Activated CD4-positive, alpha-beta T cell treated with anti-CD3 and anti-CD28 coated beads, Interleukin-2, amount 10 ng/mL, durations not matched to agents 7 days and 5 days (primary cell): ENCODE measurements at regions not wholly inside any gene's neighbourhood (a gene's known extent, or its start where the extent isn't known, plus 50 kb on each side); places are given as distances from the start of the nearest gene placed in this dataset.

Experiments used
- CTCF ChIA-PET: fragments of 350-600 bp; sonication (Branson Sonifier 250); formaldehyde crosslinking; loops from one replicate; lab custom pipeline; 2021; ENCODE audit warnings: antibody characterized with exemption; lab: Charles Lee
- POLR2A ChIA-PET: fragments of 350-600 bp; sonication (Branson Sonifier 250); formaldehyde crosslinking; loops from one replicate; lab custom pipeline; 2021; ENCODE audit warnings: antibody characterized with exemption; lab: Charles Lee
- DNase-seq: peaks from one replicate; pipeline ENCODE4 v3.0.0-alpha.2; 2020
- H3K27ac Mint-ChIP-seq: one replicate; pipeline ENCODE4 v1.8.0; 2021; ENCODE audit warnings: mild to moderate bottlenecking, moderate library complexity, mixed read lengths
- H3K27me3 Mint-ChIP-seq: one replicate; pipeline ENCODE4 v1.8.0; 2021; ENCODE audit warnings: mixed read lengths
- H3K36me3 Mint-ChIP-seq: one replicate; pipeline ENCODE4 v1.8.0; 2021; ENCODE audit warnings: low read depth, mixed read lengths
- H3K4me1 Mint-ChIP-seq: one replicate; pipeline ENCODE4 v1.8.0; 2021; ENCODE audit warnings: mixed read lengths
- H3K4me3 Mint-ChIP-seq: one replicate; pipeline ENCODE4 v1.8.0; 2021; ENCODE audit warnings: mild to moderate bottlenecking, moderate library complexity, mixed read lengths
- H3K9me3 Mint-ChIP-seq: one replicate; pipeline ENCODE4 v1.8.0; 2021; ENCODE audit warnings: mixed read lengths

- H3K36me3 Mint-ChIP-seq = no peaks in the 10 kb centered on the region
- H3K4me3 Mint-ChIP-seq = no peak overlapping the region
- no peaks in the 10 kb centered on the region for H3K9me3 Mint-ChIP-seq
- H3K27me3 Mint-ChIP-seq = no peaks in the 10 kb centered on the region
- no peak overlapping the region for H3K27ac Mint-ChIP-seq
- POLR2A ChIA-PET = no interaction called here
- DNase-seq = no peak
- no peaks in the 10 kb centered on the region for H3K4me1 Mint-ChIP-seq
- CTCF ChIA-PET = no interaction called here
These were observed 981.5 kb downstream of the DIAPH3 start for GRCh38 chr13:59182241-59182640.

- H3K9me3 Mint-ChIP-seq = no peaks in the 10 kb centered on the region
- no peak overlapping the region for H3K27ac Mint-ChIP-seq
- H3K4me3 Mint-ChIP-seq = no peak overlapping the region
- ChIA-PET CTCF (no interaction called here), POLR2A (no interaction called here)
- H3K4me1 Mint-ChIP-seq = no peaks in the 10 kb centered on the region
- H3K36me3 Mint-ChIP-seq = no peaks in the 10 kb centered on the region
- H3K27me3 Mint-ChIP-seq = no peaks in the 10 kb centered on the region
- no peak for DNase-seq
These were observed 966.3 kb downstream of the DIAPH3 start for GRCh38 chr13:59197397-59197796.

DNA sequence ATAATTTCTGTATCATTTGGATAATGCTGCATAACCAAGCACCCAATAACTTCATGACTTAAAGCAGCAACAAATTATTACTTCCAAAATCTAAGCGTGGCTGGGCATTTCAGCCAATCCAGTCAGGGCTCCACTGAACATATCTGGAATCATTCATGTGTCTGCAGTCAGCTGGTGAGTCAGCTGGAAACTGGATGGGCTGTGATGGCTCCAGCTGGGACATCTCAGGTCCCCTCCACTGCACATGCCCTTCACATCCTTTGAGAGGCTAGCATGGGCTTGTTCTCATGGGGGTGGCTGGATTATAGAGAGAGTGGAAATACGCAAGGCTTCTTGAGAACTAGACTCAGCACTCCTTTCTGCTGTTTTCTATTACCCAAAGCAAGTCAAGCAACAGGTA, 961.9 kb downstream of the DIAPH3 start:
- H3K4me1 Mint-ChIP-seq = no peaks in the 10 kb centered on the region
- no peak overlapping the region for H3K4me3 Mint-ChIP-seq
- H3K27ac Mint-ChIP-seq = no peak overlapping the region
- POLR2A ChIA-PET = no interaction called here
- H3K9me3 Mint-ChIP-seq = no peaks in the 10 kb centered on the region
- H3K36me3 Mint-ChIP-seq = no peaks in the 10 kb centered on the region
- H3K27me3 Mint-ChIP-seq = no peaks in the 10 kb centered on the region
- CTCF ChIA-PET = no interaction called here
- no peak for DNase-seq

GRCh38 chr13:59203855-59204254, 959.9 kb downstream of the DIAPH3 start:
- DNase-seq = no peak
- POLR2A ChIA-PET = no interaction called here
- no peak overlapping the region for H3K4me3 Mint-ChIP-seq
- H3K27me3 Mint-ChIP-seq = no peaks in the 10 kb centered on the region
- H3K36me3 Mint-ChIP-seq = no peaks in the 10 kb centered on the region
- no peak overlapping the region for H3K27ac Mint-ChIP-seq
- H3K9me3 Mint-ChIP-seq = no peaks in the 10 kb centered on the region
- H3K4me1 Mint-ChIP-seq = no peaks in the 10 kb centered on the region
- CTCF ChIA-PET = no interaction called here

GRCh38 chr13:59205501-59205900, 958.2 kb downstream of the DIAPH3 start:
- CTCF ChIA-PET = no interaction called here
- POLR2A ChIA-PET = no interaction called here
- Mint-ChIP-seq H3K27me3 (no peaks in the 10 kb centered on the region), H3K36me3 (no peaks in the 10 kb centered on the region), H3K4me3 (no peak overlapping the region), H3K4me1 (no peaks in the 10 kb centered on the region), H3K9me3 (no peaks in the 10 kb centered on the region), H3K27ac (no peak overlapping the region)
- DNase-seq = no peak

- no peak for DNase-seq
- no peaks in the 10 kb centered on the region for H3K9me3 Mint-ChIP-seq
- no peaks in the 10 kb centered on the region for H3K4me1 Mint-ChIP-seq
- H3K27ac Mint-ChIP-seq = no peak overlapping the region
- ChIA-PET CTCF (no interaction called here), POLR2A (no interaction called here)
- no peak overlapping the region for H3K4me3 Mint-ChIP-seq
- no peaks in the 10 kb centered on the region for H3K27me3 Mint-ChIP-seq
- no peaks in the 10 kb centered on the region for H3K36me3 Mint-ChIP-seq
These were observed 955.1 kb downstream of the DIAPH3 start for GRCh38 chr13:59208405-59209195.

GRCh38 chr13:59210543-59210942, 953.2 kb downstream of the DIAPH3 start:
- H3K9me3 Mint-ChIP-seq = no peaks in the 10 kb centered on the region
- H3K4me3 Mint-ChIP-seq = no peak overlapping the region
- no peak overlapping the region for H3K27ac Mint-ChIP-seq
- H3K27me3 Mint-ChIP-seq = no peaks in the 10 kb centered on the region
- H3K36me3 Mint-ChIP-seq = no peaks in the 10 kb centered on the region
- no peak for DNase-seq
- POLR2A ChIA-PET = no interaction called here
- CTCF ChIA-PET = no interaction called here
- no peaks in the 10 kb centered on the region for H3K4me1 Mint-ChIP-seq

- Mint-ChIP-seq H3K36me3 (no peaks in the 10 kb centered on the region), H3K27me3 (no peaks in the 10 kb centered on the region), H3K4me1 (no peaks in the 10 kb centered on the region), H3K4me3 (no peak overlapping the region), H3K9me3 (no peaks in the 10 kb centered on the region), H3K27ac (no peak overlapping the region)
- ChIA-PET POLR2A (no interaction called here), CTCF (interaction anchor here (0.6 kb wide), 1 partner anchor 158 kb away, joined by 5 read pairs; no protein-coding TSS in a partner anchor)
- DNase-seq = no peak
These were observed 952.1 kb downstream of the DIAPH3 start for GRCh38 chr13:59211606-59212005.

GRCh38 chr13:59229401-59229800, 934.3 kb downstream of the DIAPH3 start:
- Mint-ChIP-seq H3K4me3 (no peak overlapping the region), H3K9me3 (no peaks in the 10 kb centered on the region), H3K36me3 (no peaks in the 10 kb centered on the region), H3K4me1 (peaks cover 5% of the 10 kb centered on the region), H3K27me3 (no peaks in the 10 kb centered on the region), H3K27ac (no peak overlapping the region)
- CTCF ChIA-PET = no interaction called here
- DNase-seq = no peak
- POLR2A ChIA-PET = no interaction called here

- CTCF ChIA-PET = no interaction called here
These were observed 933.9 kb downstream of the DIAPH3 start for GRCh38 chr13:59229861-59230260.

GRCh38 chr13:59230484-59231264, 933.1 kb downstream of the DIAPH3 start:
- no peak overlapping the region for H3K4me3 Mint-ChIP-seq
- no peak for DNase-seq
- H3K27me3 Mint-ChIP-seq = no peaks in the 10 kb centered on the region
- no peaks in the 10 kb centered on the region for H3K36me3 Mint-ChIP-seq
- ChIA-PET CTCF (no interaction called here), POLR2A (no interaction called here)
- H3K27ac Mint-ChIP-seq = no peak overlapping the region
- H3K9me3 Mint-ChIP-seq = no peaks in the 10 kb centered on the region
- peaks cover 5% of the 10 kb centered on the region for H3K4me1 Mint-ChIP-seq

More at GRCh38 chr13:59229861-59230260, 933.9 kb downstream of the DIAPH3 start:
- no peaks in the 10 kb centered on the region for H3K27me3 Mint-ChIP-seq
- H3K4me3 Mint-ChIP-seq = no peak overlapping the region
- POLR2A ChIA-PET = no interaction called here
- H3K9me3 Mint-ChIP-seq = no peaks in the 10 kb centered on the region
- no peaks in the 10 kb centered on the region for H3K36me3 Mint-ChIP-seq
- DNase-seq = no peak
- H3K4me1 Mint-ChIP-seq = peaks cover 5% of the 10 kb centered on the region
- H3K27ac Mint-ChIP-seq = no peak overlapping the region

- Mint-ChIP-seq H3K27me3 (no peaks in the 10 kb centered on the region), H3K36me3 (no peaks in the 10 kb centered on the region), H3K9me3 (no peaks in the 10 kb centered on the region), H3K27ac (no peak overlapping the region), H3K4me1 (no peaks in the 10 kb centered on the region), H3K4me3 (no peak overlapping the region)
- POLR2A ChIA-PET = no interaction called here
- CTCF ChIA-PET = no interaction called here
- no peak for DNase-seq
These were observed 927.3 kb downstream of the DIAPH3 start for GRCh38 chr13:59236309-59236919.

DNA sequence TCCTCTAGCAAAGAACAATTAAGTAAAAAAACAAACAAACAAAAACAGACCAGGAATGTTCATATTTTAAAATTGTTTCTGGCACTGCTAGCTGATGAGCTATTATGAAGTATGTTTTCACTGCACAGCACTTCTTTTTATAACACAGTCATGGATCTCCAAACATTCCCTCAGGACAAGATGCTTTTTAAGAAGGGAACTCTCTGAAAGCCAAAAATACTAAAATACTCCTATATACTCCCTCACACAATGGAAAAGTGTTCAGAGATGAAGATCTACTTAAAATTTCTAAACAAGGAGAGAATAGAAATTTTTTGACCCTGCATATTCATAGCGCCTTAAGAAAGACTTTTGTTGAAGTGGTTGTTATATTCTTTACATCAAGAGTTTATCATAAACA, 926.8 kb downstream of the DIAPH3 start:
- Mint-ChIP-seq H3K27ac (no peak overlapping the region), H3K27me3 (no peaks in the 10 kb centered on the region), H3K4me1 (no peaks in the 10 kb centered on the region), H3K4me3 (no peak overlapping the region), H3K9me3 (no peaks in the 10 kb centered on the region), H3K36me3 (no peaks in the 10 kb centered on the region)
- CTCF ChIA-PET = no interaction called here
- no peak for DNase-seq
- POLR2A ChIA-PET = no interaction called here
